Gastrocnemius medialis (tissue), 4 donors: ENCODE measurements at regions not wholly inside any gene's neighbourhood (a gene's known extent, or its start where the extent isn't known, plus 50 kb on each side); places are given as distances from the start of the nearest gene placed in this dataset.

Experiments
- ATAC-seq, 2 donors: fragments of 150-250 bp; one replicate each; pipeline ENCODE4 v1.9.1; 2016
- DNase-seq, 2 donors: peaks; one replicate each; pipeline ENCODE4 v3.0.0-alpha.2; 2019
- H3K27ac ChIP-seq, 4 donors: fragments of 200-600 bp; sonication (generic); 1 replicate in 1 of 4; 2 replicates in 3 of 4; pipeline ENCODE4 v1.5.1; 2016 to 2018; ENCODE audit warnings: mild to moderate bottlenecking in 2 of 4, moderate library complexity in 1 of 4
- H3K27me3 ChIP-seq, 3 donors: fragments of 200-600 bp; sonication (generic) in 2 of 3; 1 replicate in 1 of 3; 2 replicates in 2 of 3; pipeline versions ENCODE4 v1.5.1 to v1.6.0; 2016 to 2019; ENCODE audit warnings: mild to moderate bottlenecking in 1 of 3, moderate library complexity in 1 of 3
- H3K36me3 ChIP-seq, 2 donors: fragments of 200-600 bp; sonication (generic) in 1 of 2; one replicate each; pipeline ENCODE4 v1.5.1; 2017 to 2018
- H3K4me1 ChIP-seq, 2 donors: fragments of 200-600 bp; sonication (generic) in 1 of 2; one replicate each; pipeline ENCODE4 v1.5.1; 2016 to 2017; ENCODE audit warnings: mild to moderate bottlenecking in 2 of 2
- H3K4me3 ChIP-seq, 4 donors: fragments of 200-600 bp; sonication (generic) in 3 of 4; 1 replicate in 1 of 4; 2 replicates in 3 of 4; pipeline ENCODE4 v1.5.1; 2016 to 2019; ENCODE audit warnings: mild to moderate bottlenecking in 2 of 4
- H3K9me3 ChIP-seq, 3 donors: fragments of 200-600 bp; sonication (generic) in 2 of 3; 1 replicate in 1 of 3; 2 replicates in 2 of 3; pipeline ENCODE4 v1.5.1; 2016 to 2019
- CTCF ChIP-seq, 5 experiments: fragments of 450-650 bp in 3 of 5; fragments of 200-600 bp in 2 of 5; sonication (generic) in 2 of 5; IDR thresholded peaks in 4 of 5; conservative IDR thresholded peaks in 1 of 5; 1 replicate in 4 of 5; 2 replicates in 1 of 5; pipeline ENCODE4 v1.5.1; 2016 to 2019; ENCODE audit warnings: antibody characterized with exemption in 5 of 5, mild to moderate bottlenecking in 3 of 5, moderate library complexity in 3 of 5
- POLR2A ChIP-seq, 2 donors: fragments of 450-650 bp; IDR thresholded peaks; one replicate each; pipeline ENCODE4 v1.6.1; 2017; ENCODE audit warnings: antibody characterized with exemption in 2 of 2, mild to moderate bottlenecking in 2 of 2, moderate library complexity in 2 of 2
- in situ Hi-C, 4 donors: fragments of 200-750 bp; cut with MboI; loops; one replicate each; pipeline versions ENCODE4 v1.15.0 to v1.8.0; 2017; ENCODE audit warnings: low sequenced_read_pairs in 4 of 4
- intact Hi-C: fragments of 100-400 bp; cut with DNase I; formaldehyde crosslinking; loops from one replicate; pipeline ENCODE4 v1.15.1; 2023; ENCODE audit warnings: low total_unique reads

- Histone ChIP-seq H3K27ac (no peak overlapping the region), H3K4me3 (no peak overlapping the region), H3K4me1 (no peaks in the 10 kb centered on the region), H3K27me3 (no peaks in the 10 kb centered on the region), H3K36me3 (no peaks in the 10 kb centered on the region), H3K9me3 (no peaks in the 10 kb centered on the region)
- no peak for DNase-seq
- no peak for ATAC-seq
- in situ Hi-C loops (no loop called here), intact Hi-C loops (no loop called here)
- TF ChIP-seq POLR2A (IDR thresholded peaks at IDR 0.05): no peak
- no peak for TF ChIP-seq CTCF (IDR thresholded peaks at IDR 0.05 in 4 of 5, conservative IDR thresholded peaks at IDR 0.05 in 1 of 5)
These were observed 276.9 kb downstream of the MYCN start for GRCh38 chr2:16217291-16217690.

- no peak for ATAC-seq
- Histone ChIP-seq H3K27me3 (no peaks in the 10 kb centered on the region), H3K27ac (no peak overlapping the region), H3K4me3 (no peak overlapping the region), H3K4me1 (no peaks in the 10 kb centered on the region), H3K9me3 (no peaks in the 10 kb centered on the region), H3K36me3 (no peaks in the 10 kb centered on the region)
- in situ Hi-C loops: no loop called here
- TF ChIP-seq POLR2A (IDR thresholded peaks at IDR 0.05) (no peak), CTCF (IDR thresholded peaks at IDR 0.05 in 4 of 5, conservative IDR thresholded peaks at IDR 0.05 in 1 of 5) (no peak)
- intact Hi-C loops: no loop called here
- no peak for DNase-seq
These were observed 276.2 kb downstream of the MYCN start for GRCh38 chr2:16216558-16216945.

- ATAC-seq (no peak), DNase-seq (no peak)
- Histone ChIP-seq H3K27ac (no peak overlapping the region), H3K9me3 (no peaks in the 10 kb centered on the region), H3K36me3 (no peaks in the 10 kb centered on the region), H3K27me3 (no peaks in the 10 kb centered on the region), H3K4me3 (no peak overlapping the region), H3K4me1 (no peaks in the 10 kb centered on the region)
- in situ Hi-C loops: no loop called here
- no peak for TF ChIP-seq CTCF (IDR thresholded peaks at IDR 0.05 in 4 of 5, conservative IDR thresholded peaks at IDR 0.05 in 1 of 5)
- no peak for TF ChIP-seq POLR2A (IDR thresholded peaks at IDR 0.05)
- intact Hi-C loops: no loop called here
These were observed 275.7 kb downstream of the MYCN start for GRCh38 chr2:16215902-16216557.

GRCh38 chr2:16214861-16215260, 274.5 kb downstream of the MYCN start:
- Histone ChIP-seq H3K4me1 (no peaks in the 10 kb centered on the region), H3K9me3 (no peaks in the 10 kb centered on the region), H3K27ac (no peak overlapping the region), H3K36me3 (no peaks in the 10 kb centered on the region), H3K4me3 (no peak overlapping the region), H3K27me3 (no peaks in the 10 kb centered on the region)
- in situ Hi-C loops (no loop called here), intact Hi-C loops (no loop called here)
- TF ChIP-seq POLR2A (IDR thresholded peaks at IDR 0.05) (no peak), CTCF (IDR thresholded peaks at IDR 0.05 in 4 of 5, conservative IDR thresholded peaks at IDR 0.05 in 1 of 5) (no peak)
- ATAC-seq: no peak
- no peak for DNase-seq

- Histone ChIP-seq H3K4me3 (no peak overlapping the region), H3K4me1 (no peaks in the 10 kb centered on the region), H3K27me3 (no peaks in the 10 kb centered on the region), H3K36me3 (no peaks in the 10 kb centered on the region), H3K9me3 (no peaks in the 10 kb centered on the region), H3K27ac (no peak overlapping the region)
- intact Hi-C loops: no loop called here
- ATAC-seq (no peak), DNase-seq (no peak)
- TF ChIP-seq POLR2A (IDR thresholded peaks at IDR 0.05): no peak
- TF ChIP-seq CTCF (IDR thresholded peaks at IDR 0.05 in 4 of 5, conservative IDR thresholded peaks at IDR 0.05 in 1 of 5): no peak
- in situ Hi-C loops: no loop called here
These were observed 274.0 kb downstream of the MYCN start for GRCh38 chr2:16214391-16214790.
